ENCODE measurements at regions not wholly inside any gene's neighbourhood (a gene's known extent, or its start where the extent isn't known, plus 50 kb on each side); places are given as distances from the start of the nearest gene placed in this dataset.

DNA sequence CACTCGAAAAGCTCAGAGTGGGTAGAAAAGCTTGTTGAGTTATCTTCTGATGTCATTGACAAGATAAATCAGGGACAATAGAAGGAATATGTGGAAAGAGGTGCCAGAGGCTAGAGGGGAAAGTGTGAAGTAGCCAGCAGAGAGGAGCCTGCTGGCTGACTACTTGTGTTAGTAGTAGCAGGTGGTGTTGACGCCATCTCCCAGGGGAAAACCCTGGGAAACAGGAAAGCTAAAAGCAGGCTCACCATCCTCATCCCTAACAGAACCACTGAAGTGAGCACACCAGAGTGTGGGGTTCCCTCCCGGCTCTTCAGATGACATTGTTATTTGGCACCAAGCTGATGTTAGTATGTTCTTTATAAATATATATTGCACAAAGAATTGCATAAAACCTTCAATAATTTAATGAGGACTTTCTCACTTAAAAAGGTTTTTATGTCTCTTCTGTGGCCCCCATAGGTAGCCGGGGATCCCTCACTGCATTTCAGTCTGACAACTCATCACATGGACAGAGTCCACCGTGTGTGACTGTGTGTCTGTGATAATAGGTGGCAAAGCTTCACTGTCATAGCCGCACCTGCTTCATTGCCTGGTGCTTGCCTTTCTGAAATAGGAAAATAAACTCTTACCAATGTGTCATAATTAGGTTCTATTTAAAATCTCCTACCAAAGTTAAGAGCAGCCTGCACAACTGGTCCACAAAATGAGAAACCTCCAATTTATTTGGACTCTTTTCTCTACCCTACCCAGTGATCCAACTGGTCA is 63.2 kb upstream of the TOP3B start:
- in situ Hi-C loops (cut with HindIII; ENCODE audit: low sequenced_read_pairs): loop anchor here (25.0 kb wide), 1 partner anchor 92 kb away; no protein-coding TSS in a partner anchor

DNA sequence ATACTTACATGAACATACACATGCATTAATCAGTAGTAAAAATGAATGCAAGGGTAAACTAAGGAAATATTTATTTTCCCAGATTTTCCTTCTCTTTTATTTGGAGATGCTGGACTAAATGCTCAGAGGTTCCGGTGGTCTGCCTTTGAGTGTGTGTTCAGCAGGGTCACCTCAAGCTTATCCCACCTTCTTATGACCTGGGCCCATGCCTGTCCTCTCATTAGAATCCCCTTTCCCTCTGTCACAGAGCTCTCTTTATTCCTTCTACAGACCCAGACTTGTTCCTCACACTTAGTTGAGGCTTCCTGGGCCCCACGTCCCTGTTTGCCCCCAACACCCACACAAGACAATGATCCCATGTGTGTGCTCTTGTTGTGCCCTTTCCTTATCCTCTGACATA is 61.6 kb upstream of the TOP3B start:
- in situ Hi-C loops (cut with HindIII; ENCODE audit: low sequenced_read_pairs): loop anchor here (25.0 kb wide), 1 partner anchor 93 kb away; no protein-coding TSS in a partner anchor

DNA sequence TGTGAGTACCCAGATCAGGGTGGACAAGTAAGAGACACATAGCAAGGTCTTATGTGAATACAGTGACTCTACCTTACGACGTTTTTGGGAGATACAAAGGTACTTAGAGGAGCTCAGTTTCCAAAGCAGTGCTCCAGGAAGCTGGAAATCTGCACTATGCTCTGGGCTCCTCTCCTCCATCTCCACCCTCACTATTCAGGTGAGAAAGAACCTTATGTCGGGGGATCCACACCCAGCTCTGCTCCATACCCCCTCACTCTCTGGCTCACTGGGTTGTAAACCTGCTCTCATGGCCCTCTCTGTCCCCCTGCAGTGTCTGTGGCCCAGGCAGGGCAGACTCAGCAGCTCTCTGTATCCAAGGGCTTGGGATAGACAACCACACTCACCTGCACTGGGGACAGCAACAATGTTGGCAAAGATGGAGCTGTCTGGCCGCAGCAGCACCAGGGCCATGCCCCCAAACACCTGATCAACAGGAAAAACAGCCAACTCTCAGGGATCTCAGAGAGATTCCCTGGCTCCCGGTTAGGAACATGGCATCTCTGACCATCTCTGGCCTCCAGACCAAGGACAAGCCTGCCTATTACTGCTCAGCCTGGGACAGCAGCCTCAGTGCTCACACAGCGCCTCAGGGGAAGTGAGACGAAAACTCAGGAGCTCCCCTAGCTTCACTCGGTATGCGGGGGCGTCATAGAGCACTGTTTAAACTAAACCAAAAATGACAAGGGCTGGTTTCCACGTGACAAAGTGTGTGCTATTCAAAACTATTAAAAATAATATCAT is 60.9 kb upstream of the TOP3B start:
- in situ Hi-C loops (cut with HindIII; ENCODE audit: low sequenced_read_pairs): loop anchor here (25.0 kb wide), 1 partner anchor 94 kb away; no protein-coding TSS in a partner anchor

DNA sequence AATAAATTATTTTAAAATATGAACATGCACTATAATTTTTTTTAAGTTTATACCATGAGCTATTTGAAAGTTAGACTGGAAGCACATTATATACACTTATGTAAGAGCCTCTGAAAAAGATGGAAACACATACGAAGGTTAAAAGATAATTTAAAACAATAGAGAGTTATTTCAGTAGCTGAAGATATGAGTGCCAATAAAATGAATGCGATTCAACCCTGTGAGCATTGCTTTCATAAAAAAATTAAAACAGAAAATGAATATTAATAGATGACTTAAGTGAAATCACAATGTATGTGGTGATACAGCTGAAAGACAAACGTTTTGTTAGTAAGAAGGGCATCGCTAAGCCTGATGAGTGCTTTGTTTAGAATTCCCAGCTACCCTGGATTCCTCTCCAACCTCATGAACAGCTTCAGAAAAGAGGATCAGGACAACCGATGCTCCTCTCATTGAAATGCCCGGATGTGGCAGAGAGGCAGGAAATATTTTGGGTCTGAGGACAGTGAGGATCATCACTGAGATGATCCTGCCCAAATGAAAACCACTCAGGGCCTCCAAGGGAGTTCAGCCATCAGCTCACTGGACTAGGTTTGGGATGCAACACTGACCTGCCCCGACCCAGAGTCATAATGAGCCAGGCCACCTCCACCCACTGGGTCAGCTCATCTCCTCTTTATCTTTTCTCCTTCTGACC is 60.2 kb upstream of the TOP3B start:
- in situ Hi-C loops (cut with HindIII; ENCODE audit: low sequenced_read_pairs): loop anchor here (25.0 kb wide), 1 partner anchor 95 kb away; no protein-coding TSS in a partner anchor

DNA sequence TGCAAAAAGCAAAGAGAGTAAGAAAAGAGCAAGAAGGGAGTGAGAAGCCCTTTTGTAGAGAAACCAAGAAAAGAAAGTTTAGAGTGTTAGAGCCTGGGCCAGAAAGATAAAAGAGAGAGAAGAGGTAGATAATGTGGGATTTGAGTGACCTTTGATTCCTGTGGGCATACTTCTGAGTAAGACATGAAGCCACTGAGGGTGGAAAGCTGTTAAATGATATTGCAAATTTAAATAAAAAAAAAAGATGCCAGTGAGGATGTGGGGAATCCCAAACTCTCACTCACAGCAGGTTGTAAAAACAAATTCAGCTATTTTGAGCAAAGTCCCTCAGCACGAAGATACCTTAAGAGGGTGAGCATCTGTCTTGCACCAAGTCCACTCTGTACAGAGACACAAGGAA is 59.4 kb upstream of the TOP3B start:
- in situ Hi-C loops (cut with HindIII; ENCODE audit: low sequenced_read_pairs): loop anchor here (25.0 kb wide), 1 partner anchor 95 kb away; no protein-coding TSS in a partner anchor

DNA sequence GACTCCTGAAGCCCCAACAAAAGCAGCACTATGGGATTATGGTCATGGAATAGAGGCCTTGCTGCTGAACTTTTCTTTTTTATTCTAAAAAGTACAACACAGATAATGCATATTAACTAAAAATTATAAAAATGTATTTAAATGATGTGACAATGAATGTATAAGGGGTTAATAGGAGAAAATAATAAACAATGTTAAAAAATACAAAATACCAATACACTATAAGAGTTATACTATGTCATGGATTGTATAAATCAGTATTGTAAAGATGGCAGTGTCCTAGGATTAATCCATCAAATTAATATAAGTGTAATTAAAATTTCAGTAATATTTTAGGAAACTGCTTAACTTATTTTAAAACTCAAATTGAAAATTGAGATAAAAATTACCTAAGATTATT is 58.3 kb upstream of the TOP3B start:
- in situ Hi-C loops (cut with HindIII; ENCODE audit: low sequenced_read_pairs): loop anchor here (25.0 kb wide), 1 partner anchor 96 kb away; no protein-coding TSS in a partner anchor

DNA sequence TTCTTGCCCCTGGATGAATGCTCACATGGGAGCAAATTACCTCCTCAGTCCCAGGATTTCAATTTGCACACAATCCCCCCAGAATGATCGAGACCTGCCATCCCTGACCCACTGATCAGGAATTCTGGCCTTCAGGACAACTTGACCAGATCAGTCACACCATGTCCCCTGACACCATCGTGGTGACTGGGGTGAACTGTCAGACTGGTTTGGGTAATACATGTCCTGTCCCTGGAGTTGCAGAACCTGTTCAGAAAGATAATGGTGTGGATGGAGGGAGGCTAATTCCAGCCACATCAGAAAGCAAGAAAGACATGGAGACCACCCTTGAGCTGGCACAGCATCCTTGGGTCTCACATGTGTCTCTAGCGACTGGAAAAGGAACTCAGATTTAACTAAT is 57.9 kb upstream of the TOP3B start:
- in situ Hi-C loops (cut with HindIII; ENCODE audit: low sequenced_read_pairs): loop anchor here (25.0 kb wide), 1 partner anchor 97 kb away; no protein-coding TSS in a partner anchor

DNA sequence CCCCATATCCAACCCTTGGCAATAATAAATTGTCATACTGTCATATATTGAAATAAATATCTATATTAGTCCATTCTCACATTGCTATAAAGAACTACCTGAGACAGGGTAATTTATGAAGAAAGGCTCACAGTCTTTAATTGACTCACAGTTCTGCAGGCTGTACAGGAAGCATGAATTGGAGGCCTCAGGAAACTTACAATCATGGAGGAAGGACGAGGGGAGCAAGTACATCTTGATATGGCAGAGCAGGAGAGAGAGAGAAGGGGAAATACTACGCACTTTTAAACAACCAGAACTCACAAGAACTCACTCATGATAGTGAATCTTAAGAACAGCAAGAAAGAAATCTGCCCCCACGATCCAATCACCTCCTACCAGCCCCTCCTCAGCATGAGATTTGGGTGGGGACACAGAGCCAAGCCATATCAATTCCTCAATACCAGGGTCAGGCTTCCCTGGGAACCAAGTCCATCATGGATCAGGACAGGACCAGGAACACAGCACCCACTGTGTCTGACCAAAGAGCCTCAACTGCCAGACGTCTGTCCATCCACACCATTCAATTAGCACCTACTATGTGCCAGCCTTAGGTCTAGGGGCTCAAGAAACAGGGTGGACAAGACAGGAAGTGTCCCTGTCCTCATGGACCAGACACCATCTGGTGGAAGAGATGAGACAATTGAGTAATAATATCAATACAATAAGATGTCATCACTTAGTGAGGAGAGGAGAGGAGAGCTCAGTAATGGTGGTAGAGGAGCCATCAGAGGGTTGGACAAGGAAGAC is 56.9 kb upstream of the TOP3B start:
- in situ Hi-C loops (cut with HindIII; ENCODE audit: low sequenced_read_pairs): loop anchor here (25.0 kb wide), 1 partner anchor 98 kb away; no protein-coding TSS in a partner anchor

DNA sequence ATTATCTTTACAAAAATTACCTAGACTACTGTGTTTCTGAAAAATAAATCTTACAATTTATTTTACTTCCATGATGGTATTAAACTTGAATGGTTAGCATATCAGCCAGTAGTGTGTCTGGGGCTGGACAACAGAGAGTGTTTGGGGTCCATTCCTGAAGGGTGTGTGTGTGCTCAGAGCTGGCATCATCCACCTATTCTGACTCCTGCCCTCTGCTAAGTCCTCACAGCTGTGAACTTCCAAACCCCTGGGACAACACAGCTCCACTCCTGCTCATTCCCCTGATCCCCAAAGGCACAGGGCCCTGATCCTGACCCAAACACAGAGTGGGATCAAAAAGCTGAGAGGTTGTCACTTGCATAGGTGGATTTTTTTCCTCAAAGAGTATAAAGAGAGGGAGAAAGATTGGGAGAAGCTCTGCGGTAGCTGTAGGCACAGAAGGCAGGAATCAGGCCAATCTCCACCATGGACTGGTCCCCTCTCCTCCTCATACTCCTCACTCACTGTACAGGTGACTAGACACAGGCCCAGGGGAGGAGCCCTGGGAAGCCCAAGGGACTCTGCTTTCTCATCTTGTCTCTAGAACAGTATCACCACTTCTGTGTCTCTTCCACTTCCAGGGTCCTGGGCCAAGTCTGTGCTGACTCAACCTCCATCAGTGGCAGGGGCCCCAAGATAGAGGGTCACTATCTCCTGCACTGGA is 55.7 kb upstream of the TOP3B start:
- in situ Hi-C loops (cut with HindIII; ENCODE audit: low sequenced_read_pairs): loop anchor here (25.0 kb wide), 1 partner anchor 99 kb away; no protein-coding TSS in a partner anchor

DNA sequence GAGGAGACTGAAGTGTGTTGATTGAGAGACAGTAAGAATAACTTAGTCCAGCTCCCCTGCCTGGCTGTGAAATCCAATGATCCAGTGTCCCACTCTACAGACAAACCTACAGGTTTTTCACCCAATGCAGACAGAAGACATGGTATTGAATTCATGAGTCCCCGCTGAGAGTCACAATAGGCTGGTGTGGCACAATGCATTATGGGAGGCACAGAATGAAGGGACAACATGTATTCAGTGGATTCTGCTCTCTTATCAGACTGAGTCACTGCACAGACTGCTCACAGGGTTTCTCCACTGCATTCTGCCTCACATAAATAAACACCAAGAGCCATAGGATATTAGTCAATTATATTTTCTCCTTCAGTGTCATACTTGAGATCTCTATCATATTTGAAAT is 55.2 kb upstream of the TOP3B start:
- in situ Hi-C loops (cut with HindIII; ENCODE audit: low sequenced_read_pairs): loop anchor here (25.0 kb wide), 1 partner anchor 100 kb away; no protein-coding TSS in a partner anchor

DNA sequence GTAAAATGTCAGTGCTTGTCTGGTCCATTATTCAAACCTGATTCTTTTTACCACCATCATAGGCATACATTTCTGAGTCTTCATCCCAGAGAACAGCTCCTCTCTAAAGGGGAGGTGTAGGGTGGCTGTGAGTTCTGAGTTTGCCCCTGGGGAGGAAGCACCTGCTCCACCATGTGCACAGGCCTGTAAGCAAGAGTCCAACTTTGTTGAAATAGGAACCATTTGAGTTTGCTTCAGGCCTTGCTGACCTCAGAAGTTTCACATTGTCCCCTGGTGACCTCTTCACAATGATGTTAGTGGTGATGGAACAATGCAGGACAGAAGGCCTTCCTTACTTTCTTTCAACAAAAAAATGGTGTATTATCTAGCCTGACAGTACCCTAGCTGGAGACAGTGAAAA is 54.6 kb upstream of the TOP3B start:
- in situ Hi-C loops (cut with HindIII; ENCODE audit: low sequenced_read_pairs): loop anchor here (25.0 kb wide), 1 partner anchor 100 kb away; no protein-coding TSS in a partner anchor

DNA sequence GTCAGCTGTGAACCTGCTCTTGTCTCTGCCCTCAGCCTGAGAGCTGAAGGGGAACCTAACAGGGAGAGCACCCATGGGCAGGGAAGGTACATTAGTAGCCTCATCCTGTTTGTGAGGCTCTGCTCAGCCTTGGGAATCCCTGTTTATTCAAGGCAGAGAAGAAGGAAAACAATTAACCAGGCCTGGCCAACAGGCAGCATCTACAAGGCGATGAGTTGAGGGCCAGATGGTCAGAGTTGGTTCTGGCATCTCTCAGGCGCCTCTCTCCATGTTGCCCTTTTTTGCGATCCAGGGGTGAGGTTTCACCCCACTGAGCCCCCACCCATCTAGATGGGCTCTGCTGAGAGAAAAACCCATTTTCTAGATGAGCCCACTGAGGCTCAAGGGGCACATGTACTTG is 54.0 kb upstream of the TOP3B start:
- in situ Hi-C loops (cut with HindIII; ENCODE audit: low sequenced_read_pairs): loop anchor here (25.0 kb wide), 1 partner anchor 101 kb away; no protein-coding TSS in a partner anchor

DNA sequence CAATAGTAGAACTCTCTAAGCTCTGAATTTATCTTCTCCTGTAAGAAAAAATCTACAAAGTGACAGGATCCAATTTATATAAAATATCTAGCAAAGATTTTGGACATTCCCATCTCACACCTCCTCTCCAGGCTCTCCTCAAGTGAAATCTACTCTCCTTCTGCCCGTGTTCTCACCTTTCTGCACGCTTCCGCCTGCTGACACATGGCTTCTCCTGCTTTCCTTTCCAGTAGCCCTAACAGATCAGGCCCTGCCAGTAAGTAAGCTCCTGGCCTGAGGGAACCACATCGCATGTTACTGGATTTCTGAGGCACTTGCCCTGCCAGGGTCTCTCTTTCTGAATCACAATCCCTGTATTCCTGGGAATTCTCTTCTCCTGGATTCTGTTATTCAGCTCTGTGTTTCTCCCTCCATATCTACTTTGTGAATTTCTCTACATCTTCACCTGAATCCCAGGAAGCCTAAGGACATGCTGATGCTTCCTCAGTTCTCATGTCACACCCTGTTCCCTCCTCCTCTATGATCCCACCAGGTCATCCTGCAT is 53.3 kb upstream of the TOP3B start:
- in situ Hi-C loops (cut with HindIII; ENCODE audit: low sequenced_read_pairs): loop anchor here (25.0 kb wide), 1 partner anchor 101 kb away; no protein-coding TSS in a partner anchor

DNA sequence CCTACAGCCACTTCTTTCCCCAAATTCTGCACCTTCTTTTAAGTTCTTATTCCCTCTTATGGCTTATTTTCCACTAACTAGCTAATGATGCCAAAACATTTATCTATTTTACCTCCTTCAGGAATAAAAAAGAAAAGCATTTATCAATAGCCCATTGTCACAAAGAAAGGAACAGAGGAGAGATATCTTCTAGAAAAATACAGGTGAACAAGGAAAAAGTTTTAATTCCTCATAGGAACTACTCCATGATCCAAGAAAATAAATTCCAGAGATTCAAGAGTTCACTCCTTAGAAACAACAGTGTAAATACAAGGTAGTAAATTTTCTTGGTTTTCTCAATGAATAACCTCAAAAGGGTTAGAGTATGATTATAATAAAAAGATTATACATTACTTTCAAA is 52.6 kb upstream of the TOP3B start:
- in situ Hi-C loops (cut with HindIII; ENCODE audit: low sequenced_read_pairs): loop anchor here (25.0 kb wide), 1 partner anchor 102 kb away; no protein-coding TSS in a partner anchor

DNA sequence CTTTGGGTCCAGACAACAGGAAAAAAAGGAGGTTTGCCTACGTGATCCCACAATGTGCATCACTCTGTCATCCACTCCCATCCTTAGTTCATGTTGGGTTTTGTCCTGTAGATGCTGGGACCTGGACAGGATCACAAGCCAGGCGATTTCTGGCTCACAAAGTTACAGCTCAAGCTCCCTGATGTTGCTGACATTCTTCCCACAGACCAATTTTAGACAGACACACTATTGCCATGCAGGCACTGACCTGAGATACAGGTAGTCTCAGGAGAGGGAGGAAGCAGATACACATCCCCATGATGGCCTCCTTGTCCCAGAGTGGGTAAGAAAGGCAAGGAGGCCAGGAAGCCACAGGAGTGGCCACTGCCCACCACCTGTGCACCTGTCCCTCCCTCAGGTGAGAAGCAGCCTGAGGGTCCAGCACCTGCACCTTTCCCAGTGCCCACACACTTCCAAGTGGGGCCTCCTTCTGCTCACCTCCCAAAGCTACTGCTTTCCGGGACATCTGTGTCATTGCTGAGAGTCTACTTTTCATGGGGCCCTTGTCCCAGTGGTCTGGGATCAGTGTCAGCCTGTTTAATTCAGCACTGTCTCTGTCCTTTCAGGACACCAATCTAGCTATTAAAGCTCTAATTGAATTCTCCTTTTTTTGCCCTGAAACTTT is 52.0 kb upstream of the TOP3B start:
- in situ Hi-C loops (cut with HindIII; ENCODE audit: low sequenced_read_pairs): loop anchor here (25.0 kb wide), 1 partner anchor 103 kb away; no protein-coding TSS in a partner anchor

DNA sequence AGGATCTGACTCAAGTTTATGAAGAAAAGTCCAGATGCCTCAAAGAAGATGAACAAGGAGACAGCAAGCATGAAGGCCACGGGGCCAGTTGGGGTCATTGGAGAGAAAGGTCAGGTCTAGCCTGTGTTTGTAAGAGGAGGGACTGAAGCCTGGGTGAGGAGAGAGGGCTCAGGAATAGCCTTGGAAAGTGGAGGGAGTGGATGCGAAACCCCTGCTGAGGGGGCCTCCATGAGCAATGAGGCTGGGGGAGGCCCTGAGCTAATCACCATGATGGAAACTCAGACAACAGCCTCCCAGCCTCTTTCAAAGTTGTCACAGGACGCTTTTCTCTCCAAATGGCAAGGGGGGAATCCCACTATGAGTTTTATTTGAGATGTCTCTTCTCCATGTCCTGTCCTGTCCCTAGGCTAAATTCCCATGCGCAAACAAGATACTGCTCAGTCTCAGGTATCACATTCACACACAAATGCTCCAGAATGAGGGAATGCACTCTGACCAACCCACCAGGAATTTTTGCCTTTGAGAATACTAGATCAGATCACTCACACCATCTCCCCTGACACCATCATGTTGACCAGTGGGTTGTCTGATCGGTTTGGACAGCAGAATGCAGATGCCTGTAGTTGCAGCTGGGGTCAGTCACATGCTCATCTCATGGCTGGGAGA is 51.3 kb upstream of the TOP3B start:
- in situ Hi-C loops (cut with HindIII; ENCODE audit: low sequenced_read_pairs): loop anchor here (25.0 kb wide), 1 partner anchor 103 kb away; no protein-coding TSS in a partner anchor

DNA sequence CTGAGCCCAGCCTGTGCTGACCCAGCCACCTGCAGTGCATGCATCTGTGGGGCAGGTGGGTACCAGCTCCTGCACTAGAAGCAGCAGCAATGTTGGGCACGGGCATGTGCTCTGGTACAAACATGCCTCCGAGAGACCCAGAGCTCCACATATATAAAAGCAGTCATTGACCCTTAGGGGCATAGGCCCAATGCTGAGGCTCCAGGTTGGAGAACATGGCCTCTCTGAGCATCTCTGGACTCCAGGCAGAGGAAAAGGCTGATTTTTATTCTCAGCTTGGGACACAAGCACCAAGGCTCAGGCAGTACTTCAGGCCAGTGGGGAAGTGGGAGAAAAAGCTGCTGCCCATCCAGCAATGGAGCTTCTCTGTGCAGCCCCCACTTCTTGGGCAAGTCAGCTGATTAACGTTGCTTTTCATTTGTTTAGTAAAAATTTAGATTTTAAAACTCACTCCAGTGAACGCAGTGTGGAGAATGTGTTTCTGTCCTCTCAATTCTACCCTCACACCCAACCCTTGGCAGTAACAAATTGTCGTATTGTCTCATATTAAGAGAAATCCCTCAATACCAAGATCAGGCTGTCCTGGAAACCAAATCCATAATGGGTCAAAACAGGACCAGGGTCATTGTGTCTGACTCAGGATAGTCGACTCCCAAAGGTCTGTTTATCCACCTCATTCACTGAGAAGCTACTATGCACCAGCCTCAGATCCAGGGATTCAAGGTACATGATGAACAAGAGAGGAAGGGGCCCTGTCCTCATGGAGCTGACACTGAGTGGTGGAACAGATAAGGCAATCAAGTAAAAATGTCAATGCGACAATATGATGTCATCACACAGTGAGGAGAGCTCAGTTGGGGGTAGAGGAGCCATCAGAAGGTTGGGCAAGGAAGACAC is 50.6 kb upstream of the TOP3B start:
- in situ Hi-C loops (cut with HindIII; ENCODE audit: low sequenced_read_pairs): loop anchor here (25.0 kb wide), 1 partner anchor 104 kb away; no protein-coding TSS in a partner anchor
